K562 (cell line): ENCODE measurements at regions not wholly inside any gene's neighbourhood (a gene's known extent, or its start where the extent isn't known, plus 50 kb on each side); places are given as distances from the start of the nearest gene placed in this dataset.

Source experiments
- ATAC-seq: fragments of 200-7000 bp; cut with Tn5 transposase; 3 replicates; pipeline ENCODE4 v1.9.1; 2020; ENCODE audit warnings: moderate library complexity
- BruUV-seq: library from RNA; stranded (reverse); fragments of 400-500 nt; replicated peaks from 2 replicates; lab custom pipeline; 2021; lab: Mats Ljungman, UMichigan
- CTCF ChIA-PET: fragments of 300-600 bp; formaldehyde crosslinking; extraction: SDS; loops from one replicate; lab custom pipeline; 2021; ENCODE audit warnings: low intra/inter-chr PET ratio; lab: Yijun Ruan, JAX
- POLR2A ChIA-PET: fragments of 300-600, 350-650 bp; sonication (Branson Sonifier 250); formaldehyde crosslinking; extraction: SDS; loops from one replicate; lab custom pipeline; 2021; ENCODE audit warnings: antibody characterized with exemption, inconsistent platforms; lab: Yijun Ruan, JAX
- DNase-seq, 4 experiments: peaks; one replicate each; pipeline versions ENCODE4 v3.0.0 to v3.0.0-alpha.2; 2011 to 2018; ENCODE audit warnings: low spot score in 3 of 4, mixed read lengths in 3 of 4; ENCODE audit errors: extremely low read depth in 1 of 4
- FAIRE-seq: peaks from 2 replicates; lab custom pipeline; 2011; peaks lifted over from hg19 to GRCh38; lab: Jason Lieb, UNC
- H2AFZ ChIP-seq: 2 replicates; pipeline ENCODE4 v1.6.0; 2011; ENCODE audit warnings: low read depth, low read length, control low read depth, inconsistent platforms
- H3K27ac ChIP-seq: fragments of 200-600 bp; 3 replicates; pipeline ENCODE4 v1.8.0; 2011; ENCODE audit warnings: low read depth, mild to moderate bottlenecking, control low read depth, inconsistent platforms, low read length, moderate library complexity, mixed read lengths; ENCODE audit errors: extremely low read depth
- H3K27me3 ChIP-seq, 2 experiments: fragments of 300-600 bp in 1 of 2; 2 replicates in 1 of 2; 3 replicates in 1 of 2; pipeline versions ENCODE4 v1.6.0 to v1.8.0; 2011; ENCODE audit warnings: inconsistent platforms in 2 of 2, low read length in 2 of 2, mild to moderate bottlenecking in 1 of 2, mixed read lengths in 1 of 2, moderate library complexity in 1 of 2; ENCODE audit not compliant: control insufficient read depth in 2 of 2, insufficient read depth in 2 of 2
- H3K36me3 ChIP-seq: fragments of 300-600 bp; 3 replicates; pipeline ENCODE4 v1.8.0; 2011; ENCODE audit warnings: mild to moderate bottlenecking, low read length, inconsistent platforms; ENCODE audit not compliant: control insufficient read depth, insufficient read depth
- H3K4me1 ChIP-seq, 2 experiments: fragments of 200-600 bp in 1 of 2; replicated peaks in 1 of 2; 2 replicates in 1 of 2; 3 replicates in 1 of 2; pipeline versions ENCODE4 v1.5.1 to v1.8.0; 2011; ENCODE audit warnings: inconsistent platforms in 2 of 2, low read length in 2 of 2, mild to moderate bottlenecking in 1 of 2, mixed read lengths in 1 of 2, moderate library complexity in 1 of 2; ENCODE audit not compliant: control insufficient read depth in 2 of 2, insufficient read depth in 2 of 2
- H3K4me2 ChIP-seq: 2 replicates; pipeline ENCODE4 v1.6.1; 2011; ENCODE audit warnings: low read length, control low read depth, inconsistent platforms, mixed read lengths; ENCODE audit not compliant: insufficient read depth
- H3K4me3 ChIP-seq: fragments of 200-600 bp; sonication (generic), shearing (Covaris generic); 2 replicates; pipeline ENCODE4 v1.5.1; 2016; ENCODE audit warnings: control low read depth, inconsistent platforms
- H3K79me2 ChIP-seq: fragments of 200-600 bp; 3 replicates; pipeline ENCODE4 v1.8.0; 2011; ENCODE audit warnings: low read length, inconsistent platforms; ENCODE audit not compliant: control insufficient read depth, insufficient read depth
- H3K9ac ChIP-seq, 2 experiments: 2 replicates each; pipeline versions ENCODE4 v1.6.0 to v1.6.1; 2011; ENCODE audit warnings: low read depth in 2 of 2, low read length in 2 of 2, control low read depth in 1 of 2, inconsistent platforms in 1 of 2, mild to moderate bottlenecking in 1 of 2, mixed read lengths in 1 of 2; ENCODE audit not compliant: insufficient read depth in 1 of 2
- H3K9me1 ChIP-seq: one replicate; pipeline ENCODE4 v1.6.0; 2011; ENCODE audit warnings: inconsistent platforms, mild to moderate bottlenecking, low read length, moderate library complexity; ENCODE audit not compliant: control insufficient read depth, insufficient read depth
- H3K9me3 ChIP-seq: replicated peaks from 2 replicates; pipeline ENCODE4 v1.5.1; 2011; ENCODE audit warnings: low read depth, low read length, inconsistent platforms; ENCODE audit not compliant: control insufficient read depth, insufficient read depth
- H4K20me1 ChIP-seq: replicated peaks from 2 replicates; pipeline ENCODE4 v1.6.1; 2011; ENCODE audit warnings: low read length, inconsistent platforms, mixed read lengths; ENCODE audit not compliant: control insufficient read depth, insufficient read depth
- EP300 ChIP-seq: IDR thresholded peaks from 2 replicates; pipeline ENCODE4 v1.6.1; 2012; ENCODE audit warnings: low read length, improper control_type of control experiment
- FOXK1 ChIP-seq: sonication (generic); formaldehyde crosslinking; IDR thresholded peaks from 2 replicates; pipeline ENCODE4 v1.8.0; 2022; ENCODE audit warnings: missing genetic modification reagents, mild to moderate bottlenecking, borderline replicate concordance
- HDAC6 ChIP-seq: IDR thresholded peaks from 2 replicates; pipeline ENCODE4 v1.6.1; 2012; ENCODE audit warnings: low read depth, mild to moderate bottlenecking, control low read depth, inconsistent platforms, low read length, moderate library complexity
- HNRNPL ChIP-seq: fragments of 200-400 bp; formaldehyde crosslinking; IDR thresholded peaks from 2 replicates; pipeline ENCODE4 v1.6.1; 2017; ENCODE audit warnings: low read depth, mild to moderate bottlenecking, low read length
- KLF13 ChIP-seq: fragments of 450-650 bp; IDR thresholded peaks from 2 replicates; pipeline ENCODE4 v1.6.1; 2016; ENCODE audit warnings: missing genetic modification characterization, low read depth, mild to moderate bottlenecking, missing compliant biosample characterization, moderate library complexity, borderline replicate concordance
- NCOA4 ChIP-seq: fragments of 450-650 bp; IDR thresholded peaks from 2 replicates; pipeline ENCODE4 v1.6.1; 2018; ENCODE audit warnings: mild to moderate bottlenecking; ENCODE audit not compliant: partially characterized antibody
- NFATC3 ChIP-seq: fragments of 450-650 bp; IDR thresholded peaks from 2 replicates; pipeline ENCODE4 v1.6.1; 2017; ENCODE audit warnings: mild to moderate bottlenecking
- PML ChIP-seq: IDR thresholded peaks from 2 replicates; pipeline ENCODE4 v1.6.1; 2012; ENCODE audit warnings: low read length, inconsistent platforms
- PPARD ChIP-seq: fragments of 250-450 bp; sonication (Bioruptor Pico); IDR thresholded peaks from 2 replicates; pipeline ENCODE4 v1.8.0; 2022; ENCODE audit warnings: inconsistent platforms, mild to moderate bottlenecking, moderate library complexity
- SAFB2 ChIP-seq: fragments of 200-400 bp; formaldehyde crosslinking; IDR thresholded peaks from 2 replicates; pipeline ENCODE4 v1.6.1; 2018; ENCODE audit warnings: borderline replicate concordance, low read length, low read depth, moderate library complexity; ENCODE audit not compliant: severe bottlenecking
- SMAD2 ChIP-seq: fragments of 150-350 bp; IDR thresholded peaks from 2 replicates; pipeline ENCODE4 v1.6.1; 2014; ENCODE audit warnings: low read depth, mild to moderate bottlenecking, low read length
- SMAD4 ChIP-seq: fragments of 250-450 bp; sonication (Bioruptor Pico); conservative IDR thresholded peaks from 2 replicates; pipeline ENCODE4 v1.8.0; 2021; ENCODE audit warnings: inconsistent platforms, mild to moderate bottlenecking, moderate library complexity
- SMARCA4 ChIP-seq: fragments of 450-650 bp; IDR thresholded peaks from 2 replicates; pipeline ENCODE4 v1.6.1; 2016
- SP1 ChIP-seq: sonication (generic); formaldehyde crosslinking; IDR thresholded peaks from 2 replicates; pipeline ENCODE4 v1.8.1; 2022; ENCODE audit warnings: mild to moderate bottlenecking, missing genetic modification reagents
- SPI1 ChIP-seq: IDR thresholded peaks from 2 replicates; pipeline ENCODE4 v1.6.1; 2011; ENCODE audit warnings: low read depth, low read length, control low read depth, borderline replicate concordance
- STAG1 ChIP-seq: sonication (generic); formaldehyde crosslinking; IDR thresholded peaks from 2 replicates; pipeline ENCODE4 v1.5.0; 2020; ENCODE audit warnings: missing genetic modification reagents, borderline replicate concordance
- TRIM28 ChIP-seq: fragments of 450-650 bp; IDR thresholded peaks from 2 replicates; pipeline ENCODE4 v1.6.1; 2017
- TSC22D4 ChIP-seq: fragments of 450-650 bp; IDR thresholded peaks from 2 replicates; pipeline ENCODE4 v1.6.1; 2016; ENCODE audit warnings: missing genetic modification characterization, missing biosample characterization, control low read depth
- ZC3H4 ChIP-seq: sonication (generic); formaldehyde crosslinking; IDR thresholded peaks from 2 replicates; pipeline ENCODE4 v1.9.0; 2021; ENCODE audit warnings: missing genetic modification reagents, borderline replicate concordance
- ZFP1 ChIP-seq: fragments of 450-650 bp; formaldehyde crosslinking; IDR thresholded peaks from 2 replicates; pipeline ENCODE4 v1.4.0; 2020; ENCODE audit warnings: mild to moderate bottlenecking, mixed read lengths
- ZNF140 ChIP-seq: fragments of 250-450 bp; sonication (Bioruptor Pico); IDR thresholded peaks from 2 replicates; pipeline ENCODE4 v1.8.0; 2021; ENCODE audit warnings: moderate library complexity, mild to moderate bottlenecking, inconsistent platforms
- ZNF212 ChIP-seq: fragments of 450-650 bp; formaldehyde crosslinking; IDR thresholded peaks from 2 replicates; pipeline ENCODE4 v1.4.0; 2020; ENCODE audit warnings: mild to moderate bottlenecking
- ZNF408 ChIP-seq: fragments of 250-450 bp; sonication (Bioruptor Pico); IDR thresholded peaks from 2 replicates; pipeline ENCODE4 v1.4.0; 2020; ENCODE audit warnings: low read depth, mild to moderate bottlenecking, moderate library complexity
- WGBS: fragments of 100-300 bp; shearing (Covaris generic); methylation state at CpG from one replicate; pipeline ENCODE4 v1.1.6; 2016; ENCODE audit warnings: low coverage, mixed read lengths; ENCODE audit not compliant: insufficient coverage; ENCODE audit errors: missing lambda C conversion rate; 5-methylcytosine and 5-hydroxymethylcytosine counted together
- in situ Hi-C: fragments of 300-500 bp; cut with MboI; formaldehyde crosslinking; loops from 4 replicates; pipeline ENCODE4 v1.15.0; 2018; ENCODE audit warnings: inconsistent platforms, mixed read lengths
- intact Hi-C: fragments of 100-400 bp; cut with micrococcal nuclease; formaldehyde crosslinking; loops from 2 replicates; pipeline ENCODE4 v1.14.2; 2022
- TF ChIP-seq, protein P1 (sequence below): fragments of 450-650 bp; formaldehyde crosslinking; IDR thresholded peaks from 2 replicates; pipeline ENCODE4 v1.4.0; 2022; ENCODE audit warnings: missing genetic modification characterization
- TF ChIP-seq, protein P2 (sequence below): sonication (generic); IDR thresholded peaks from 2 replicates; pipeline ENCODE4 v1.6.1; 2016

DNA sequence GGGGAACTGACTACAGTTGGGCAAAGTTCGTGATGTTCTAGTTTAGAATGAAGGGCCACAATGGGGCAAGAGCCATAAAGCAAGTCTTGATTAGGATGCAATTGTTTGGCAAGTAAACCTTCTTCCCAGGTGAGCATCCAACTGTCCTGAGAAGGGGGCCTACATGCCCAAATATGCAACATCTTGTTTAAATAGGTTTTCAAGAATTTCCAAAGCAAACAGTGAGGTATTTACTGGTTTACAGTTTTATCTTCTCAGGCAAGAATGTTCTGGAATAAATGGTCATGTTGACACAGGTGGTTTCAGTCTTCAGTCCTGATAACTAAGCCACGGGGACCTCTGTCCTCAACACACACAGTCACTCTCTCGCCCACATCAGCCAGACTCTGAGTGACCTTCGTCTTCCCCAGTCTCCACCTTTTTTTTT is 90.3 kb upstream of the FAM174B start (continued):
- TF ChIP-seq ZC3H4 (no peak), SMARCA4 (peak; percentile 36; the same call in 1 of the 2 replicates), ZNF408 (CRISPR knock-in tag) (no peak), ZNF212 (CRISPR knock-in tag) (no peak), ZFP1 (no peak), NCOA4 (no peak), HNRNPL (no peak), EP300 (peak; percentile 17; the same call in 1 of the 2 replicates), PML (no peak)

DNA sequence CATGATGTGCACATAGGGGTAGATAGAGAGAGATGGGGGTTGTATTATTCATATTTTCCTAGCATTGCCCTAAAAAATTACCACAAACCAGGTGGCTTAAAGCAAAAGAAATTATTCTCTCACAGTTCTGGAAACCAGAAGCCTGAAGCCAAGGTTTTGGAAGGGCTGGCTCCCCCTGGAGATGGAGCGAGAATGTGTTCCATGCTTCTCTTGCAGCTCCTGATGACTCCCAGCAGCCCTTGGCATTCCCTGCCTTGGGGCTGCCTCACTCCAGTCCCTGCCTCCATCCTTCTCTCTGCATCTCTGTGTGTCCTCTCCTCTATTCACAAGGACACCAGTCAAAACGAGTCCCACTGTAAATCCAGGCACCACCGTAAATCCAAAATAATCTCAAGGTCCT is 91.5 kb upstream of the FAM174B start:
- FAIRE-seq: peak; percentile 26
- 0 out of 3 replicates have a peak, but pooled peaks have one; percentile 27 for ATAC-seq
- no peak for TF ChIP-seq FOXK1 (CRISPR knock-in tag)
- TF ChIP-seq KLF13 (tag): no peak
- TF ChIP-seq SPI1: no peak
- TF ChIP-seq HDAC6: no peak
- no peak for TF ChIP-seq SAFB2
- TF ChIP-seq TSC22D4 (tag): no peak
- TF ChIP-seq TRIM28: no peak
- TF ChIP-seq, protein P1, sequence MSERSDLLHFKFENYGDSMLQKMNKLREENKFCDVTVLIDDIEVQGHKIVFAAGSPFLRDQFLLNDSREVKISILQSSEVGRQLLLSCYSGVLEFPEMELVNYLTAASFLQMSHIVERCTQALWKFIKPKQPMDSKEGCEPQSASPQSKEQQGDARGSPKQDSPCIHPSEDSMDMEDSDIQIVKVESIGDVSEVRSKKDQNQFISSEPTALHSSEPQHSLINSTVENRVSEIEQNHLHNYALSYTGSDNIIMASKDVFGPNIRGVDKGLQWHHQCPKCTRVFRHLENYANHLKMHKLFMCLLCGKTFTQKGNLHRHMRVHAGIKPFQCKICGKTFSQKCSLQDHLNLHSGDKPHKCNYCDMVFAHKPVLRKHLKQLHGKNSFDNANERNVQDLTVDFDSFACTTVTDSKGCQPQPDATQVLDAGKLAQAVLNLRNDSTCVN (CRISPR knock-in tag): no peak
- no peak for TF ChIP-seq PPARD (CRISPR knock-in tag)
- TF ChIP-seq ZNF140 (CRISPR knock-in tag): no peak
- TF ChIP-seq NFATC3: no peak
- TF ChIP-seq SP1 (CRISPR knock-in tag): no peak
- TF ChIP-seq STAG1 (CRISPR knock-in tag): no peak
- TF ChIP-seq, protein P2, sequence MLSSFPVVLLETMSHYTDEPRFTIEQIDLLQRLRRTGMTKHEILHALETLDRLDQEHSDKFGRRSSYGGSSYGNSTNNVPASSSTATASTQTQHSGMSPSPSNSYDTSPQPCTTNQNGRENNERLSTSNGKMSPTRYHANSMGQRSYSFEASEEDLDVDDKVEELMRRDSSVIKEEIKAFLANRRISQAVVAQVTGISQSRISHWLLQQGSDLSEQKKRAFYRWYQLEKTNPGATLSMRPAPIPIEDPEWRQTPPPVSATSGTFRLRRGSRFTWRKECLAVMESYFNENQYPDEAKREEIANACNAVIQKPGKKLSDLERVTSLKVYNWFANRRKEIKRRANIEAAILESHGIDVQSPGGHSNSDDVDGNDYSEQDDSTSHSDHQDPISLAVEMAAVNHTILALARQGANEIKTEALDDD: no peak
- TF ChIP-seq SMAD4: no peak
- TF ChIP-seq SMAD2: no peak

More for the DNA sequence above, 91.5 kb upstream of the FAM174B start:
- peak in 2 of 4 experiments; percentile 11 to 17 for DNase-seq
- Histone ChIP-seq H3K4me2 (no peak overlapping the region), H3K4me1 (no peaks in the 10 kb centered on the region), H2AFZ (no peak overlapping the region), H3K27ac (no peak overlapping the region), H3K9me3 (no peaks in the 10 kb centered on the region), H3K9ac (no peak overlapping the region), H3K79me2 (no peaks in the 10 kb centered on the region), H3K9me1 (no peaks in the 10 kb centered on the region), H4K20me1 (no peaks in the 10 kb centered on the region), H3K36me3 (no peaks in the 10 kb centered on the region), H3K27me3 (peaks cover 3 to 8% of the 10 kb centered on the region in 2 experiments; a peak in 2 of 5 replicates), H3K4me3 (no peak overlapping the region)
- intact Hi-C loops: no loop called here
- ChIA-PET CTCF (no interaction called here), POLR2A (no interaction called here)
- no TSS peak for BruUV-seq
- 2% methylated on average over 3 of the region's 3 CpGs for WGBS
- in situ Hi-C loops: no loop called here
